KMS-11 (cell line): ENCODE measurements at regions not wholly inside any gene's neighbourhood (a gene's known extent, or its start where the extent isn't known, plus 50 kb on each side); places are given as distances from the start of the nearest gene placed in this dataset.
A peak's percentile ranks its signal among the peaks of the same experiment; 100 is the strongest.
"Not testable (repeated sequence)": the region's sequence is repeated elsewhere in the genome, so short reads cannot be mapped to it uniquely, and the experiment has no call there.

Experiments used
- H2AFZ ChIP-seq: fragments of 200-600 bp; sonication (generic); 2 replicates; pipeline ENCODE4 v1.6.1; 2016; ENCODE audit warnings: antibody characterized with exemption, mixed run types, low read depth
- H3K27ac ChIP-seq: fragments of 200-600 bp; sonication (generic); 2 replicates; pipeline ENCODE4 v1.6.1; 2016; ENCODE audit warnings: mild to moderate bottlenecking, mixed run types
- H3K27me3 ChIP-seq: fragments of 200-600 bp; sonication (generic); 2 replicates; pipeline ENCODE4 v1.6.1; 2017; ENCODE audit warnings: mild to moderate bottlenecking, low read depth, mixed run types, moderate library complexity; ENCODE audit not compliant: insufficient read depth
- H3K36me3 ChIP-seq: fragments of 200-600 bp; sonication (generic); 2 replicates; pipeline ENCODE4 v1.6.1; 2017; ENCODE audit warnings: mild to moderate bottlenecking, mixed run types; ENCODE audit not compliant: insufficient read depth
- H3K4me1 ChIP-seq: fragments of 200-600 bp; sonication (generic); 2 replicates; pipeline ENCODE4 v1.6.1; 2016; ENCODE audit warnings: mild to moderate bottlenecking, low read depth, mixed run types; ENCODE audit not compliant: poor library complexity, severe bottlenecking
- H3K4me2 ChIP-seq: fragments of 200-600 bp; sonication (generic); 2 replicates; pipeline ENCODE4 v1.7.0; 2016; ENCODE audit warnings: mild to moderate bottlenecking, mixed run types
- H3K4me3 ChIP-seq: fragments of 200-600 bp; sonication (generic); IDR thresholded peaks from 2 replicates; pipeline ENCODE4 v1.6.1; 2017; ENCODE audit warnings: low read depth, low read length, mixed read lengths; ENCODE audit not compliant: insufficient read depth
- H3K79me2 ChIP-seq: fragments of 200-600 bp; sonication (generic); 2 replicates; pipeline ENCODE4 v1.6.1; 2016; ENCODE audit warnings: low read depth, mixed run types; ENCODE audit not compliant: insufficient read depth
- H3K9ac ChIP-seq: fragments of 200-600 bp; sonication (generic); 2 replicates; pipeline ENCODE4 v1.6.1; 2016; ENCODE audit warnings: mild to moderate bottlenecking, mixed run types
- H4K20me1 ChIP-seq: fragments of 200-600 bp; sonication (generic); 2 replicates; pipeline ENCODE4 v1.6.1; 2016; ENCODE audit warnings: mild to moderate bottlenecking, mixed run types; ENCODE audit not compliant: insufficient read depth
- TF ChIP-seq, protein P1 (sequence below): fragments of 200-600 bp; sonication (generic); conservative IDR thresholded peaks from 2 replicates; pipeline ENCODE4 v1.6.1; 2017; ENCODE audit warnings: low read depth, mild to moderate bottlenecking, antibody characterized with exemption, low read length, moderate library complexity, mixed read lengths

DNA sequence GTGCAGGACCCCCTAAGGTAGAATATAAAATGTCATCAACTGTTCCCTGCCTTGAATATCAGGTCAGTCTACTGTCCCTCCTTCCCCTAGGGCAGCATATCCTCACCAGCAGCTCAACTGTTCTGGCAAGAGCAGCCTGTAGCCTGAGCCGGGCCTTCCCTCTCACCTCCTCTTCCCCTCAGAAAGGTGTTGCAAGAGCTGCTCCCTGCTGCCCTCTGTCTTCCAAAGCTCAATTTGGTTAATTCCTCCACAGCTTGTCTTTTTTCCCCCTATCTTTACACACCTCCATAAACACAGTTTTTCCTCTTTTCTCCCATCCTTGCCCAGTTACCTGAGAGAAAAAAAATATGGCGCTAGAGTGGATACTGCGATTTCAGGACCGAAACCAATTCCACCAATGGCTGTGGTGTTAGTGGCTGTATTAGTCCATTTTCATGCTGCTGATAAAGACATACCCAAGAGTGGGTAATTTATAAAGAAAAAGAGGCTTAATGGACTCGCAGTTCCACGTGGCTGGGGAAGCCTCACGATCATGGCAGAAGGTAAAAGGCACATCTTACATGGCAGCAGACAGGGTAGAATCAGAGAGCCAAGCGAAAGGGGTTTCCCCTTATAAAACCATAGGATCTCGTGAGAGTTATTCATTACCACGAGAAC lies 184.7 kb downstream of the MREG start:
- Histone ChIP-seq H3K4me3 (no peak overlapping the region), H4K20me1 (no peaks in the 10 kb centered on the region), H3K4me2 (no peak overlapping the region), H3K27ac (no peak overlapping the region), H3K9ac (no peak overlapping the region), H3K27me3 (no peaks in the 10 kb centered on the region), H3K79me2 (no peaks in the 10 kb centered on the region), H2AFZ (peak overlapping the region; percentile 4; the same call in 1 of the 2 replicates), H3K36me3 (no peaks in the 10 kb centered on the region; the same call in 1 of the 2 replicates), H3K4me1 (peaks cover 53% of the 10 kb centered on the region)
- TF ChIP-seq, protein P1, sequence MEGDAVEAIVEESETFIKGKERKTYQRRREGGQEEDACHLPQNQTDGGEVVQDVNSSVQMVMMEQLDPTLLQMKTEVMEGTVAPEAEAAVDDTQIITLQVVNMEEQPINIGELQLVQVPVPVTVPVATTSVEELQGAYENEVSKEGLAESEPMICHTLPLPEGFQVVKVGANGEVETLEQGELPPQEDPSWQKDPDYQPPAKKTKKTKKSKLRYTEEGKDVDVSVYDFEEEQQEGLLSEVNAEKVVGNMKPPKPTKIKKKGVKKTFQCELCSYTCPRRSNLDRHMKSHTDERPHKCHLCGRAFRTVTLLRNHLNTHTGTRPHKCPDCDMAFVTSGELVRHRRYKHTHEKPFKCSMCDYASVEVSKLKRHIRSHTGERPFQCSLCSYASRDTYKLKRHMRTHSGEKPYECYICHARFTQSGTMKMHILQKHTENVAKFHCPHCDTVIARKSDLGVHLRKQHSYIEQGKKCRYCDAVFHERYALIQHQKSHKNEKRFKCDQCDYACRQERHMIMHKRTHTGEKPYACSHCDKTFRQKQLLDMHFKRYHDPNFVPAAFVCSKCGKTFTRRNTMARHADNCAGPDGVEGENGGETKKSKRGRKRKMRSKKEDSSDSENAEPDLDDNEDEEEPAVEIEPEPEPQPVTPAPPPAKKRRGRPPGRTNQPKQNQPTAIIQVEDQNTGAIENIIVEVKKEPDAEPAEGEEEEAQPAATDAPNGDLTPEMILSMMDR: peak; percentile 76

DNA sequence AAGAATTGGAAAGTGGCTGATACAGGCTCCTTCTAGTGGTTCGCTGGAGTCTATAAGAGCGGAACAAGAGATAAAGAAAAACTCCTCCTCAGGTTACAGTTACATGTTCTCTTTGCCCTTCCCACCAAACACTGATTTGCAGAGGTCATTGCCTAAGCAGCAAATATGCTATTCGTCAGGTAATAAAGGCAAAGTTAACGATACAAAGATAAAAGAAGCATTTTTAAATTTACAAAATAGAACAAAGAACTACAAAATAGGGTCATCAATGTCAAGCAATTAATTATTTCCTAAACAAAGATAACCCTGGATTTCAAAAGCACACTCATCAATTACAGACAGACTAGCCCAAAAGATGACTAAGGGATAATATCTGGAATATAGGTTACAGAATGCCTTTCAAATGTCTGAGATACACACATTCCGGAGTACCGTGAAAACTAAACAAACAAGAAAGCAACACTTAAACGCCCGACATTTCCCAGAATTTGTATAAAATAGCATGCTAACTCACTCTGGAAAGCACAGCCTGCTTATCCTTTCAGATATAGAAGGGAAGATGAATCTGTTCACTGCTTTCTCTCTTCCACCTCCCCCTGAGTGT lies 186.4 kb downstream of the MREG start:
- Histone ChIP-seq H3K27me3 (no peaks in the 10 kb centered on the region), H2AFZ (no peak overlapping the region), H3K27ac (no peak overlapping the region), H4K20me1 (no peaks in the 10 kb centered on the region), H3K36me3 (no peaks in the 10 kb centered on the region; the same call in 1 of the 2 replicates), H3K4me1 (peaks cover 38% of the 10 kb centered on the region), H3K4me2 (no peak overlapping the region), H3K4me3 (no peak overlapping the region), H3K9ac (no peak overlapping the region), H3K79me2 (no peaks in the 10 kb centered on the region)
- TF ChIP-seq, protein P1: no peak

DNA sequence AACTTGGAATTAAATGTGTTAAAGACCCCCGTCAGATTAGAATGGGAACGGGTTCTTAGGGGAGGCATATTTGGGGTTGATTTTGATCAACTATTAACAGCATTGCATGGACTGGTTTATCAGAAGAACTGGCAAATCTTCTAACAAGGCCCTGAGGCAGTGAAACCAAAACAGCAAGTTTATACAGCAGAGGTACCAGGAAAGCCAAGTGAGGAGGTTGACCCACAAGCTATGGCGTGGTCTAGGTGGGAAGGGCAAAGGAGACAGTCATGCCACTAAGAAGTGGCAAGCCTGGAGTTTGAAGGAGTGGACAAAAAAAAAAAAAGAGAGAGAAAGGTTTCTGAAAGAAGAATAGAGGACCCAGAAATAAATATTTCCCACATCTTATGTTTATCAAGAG lies 187.0 kb downstream of the MREG start:
- H3K4me2 ChIP-seq: no peak overlapping the region
- no peak overlapping the region for H2AFZ ChIP-seq
- H3K4me1 ChIP-seq: peaks cover 32% of the 10 kb centered on the region
- no peak overlapping the region for H3K9ac ChIP-seq
- no peaks in the 10 kb centered on the region; the same call in 1 of the 2 replicates for H3K36me3 ChIP-seq
- no peak overlapping the region for H3K4me3 ChIP-seq
- H4K20me1 ChIP-seq: no peaks in the 10 kb centered on the region
- H3K27me3 ChIP-seq: no peaks in the 10 kb centered on the region
- no peak overlapping the region for H3K27ac ChIP-seq
- TF ChIP-seq, protein P1: no peak
- no peaks in the 10 kb centered on the region for H3K79me2 ChIP-seq

DNA sequence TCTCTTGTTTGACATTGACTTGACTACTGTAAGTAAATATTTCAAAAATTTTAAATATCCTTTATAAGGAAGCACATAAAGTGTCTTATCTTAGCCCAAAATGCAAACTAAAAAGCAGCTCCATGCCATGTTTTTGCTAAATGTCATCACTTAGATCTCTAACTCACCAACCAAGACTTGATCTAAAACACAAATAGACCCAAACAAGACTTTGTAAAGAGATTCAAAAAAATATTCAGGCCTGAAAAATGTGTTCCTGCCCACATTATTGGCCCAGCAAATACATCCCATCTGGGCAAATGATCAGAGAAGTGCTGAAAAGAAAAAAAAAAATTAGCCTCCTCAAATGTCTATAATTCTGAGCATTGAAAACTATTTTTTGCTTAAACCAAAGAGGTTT lies 187.6 kb downstream of the MREG start:
- no peak overlapping the region for H3K4me2 ChIP-seq
- H2AFZ ChIP-seq: no peak overlapping the region

DNA sequence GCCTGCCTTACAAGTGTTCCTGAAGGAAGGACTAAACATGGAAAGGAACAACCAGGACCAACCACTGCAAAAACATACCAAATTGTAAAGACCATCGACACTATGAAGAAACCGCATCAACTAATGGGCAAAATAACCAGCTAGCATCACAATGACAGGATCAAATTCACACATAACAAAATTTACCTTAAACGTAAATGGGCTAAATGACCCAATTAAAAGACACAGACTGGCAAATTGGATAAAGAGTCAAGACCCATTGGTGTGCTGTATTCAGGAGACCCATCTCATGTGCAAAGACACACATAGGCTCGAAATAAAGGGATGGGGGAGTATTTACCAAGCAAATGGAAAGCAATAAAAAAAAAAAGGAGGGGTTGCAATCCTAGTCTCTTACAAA lies 192.1 kb downstream of the MREG start:
- H3K36me3 ChIP-seq, H3K9ac ChIP-seq, H4K20me1 ChIP-seq, H3K27me3 ChIP-seq, H3K4me2 ChIP-seq, H3K27ac ChIP-seq, H2AFZ ChIP-seq, H3K4me1 ChIP-seq, H3K79me2 ChIP-seq, H3K4me3 ChIP-seq: not testable (repeated sequence)

More for the DNA sequence above, 187.6 kb downstream of the MREG start:
- TF ChIP-seq, protein P1: no peak
- H3K4me1 ChIP-seq: peaks cover 25% of the 10 kb centered on the region
- H3K9ac ChIP-seq: no peak overlapping the region
- no peaks in the 10 kb centered on the region; the same call in 1 of the 2 replicates for H3K36me3 ChIP-seq
- H3K27me3 ChIP-seq: no peaks in the 10 kb centered on the region
- no peaks in the 10 kb centered on the region for H3K79me2 ChIP-seq
- H3K27ac ChIP-seq: no peak overlapping the region
- H4K20me1 ChIP-seq: no peaks in the 10 kb centered on the region
- no peak overlapping the region for H3K4me3 ChIP-seq

DNA sequence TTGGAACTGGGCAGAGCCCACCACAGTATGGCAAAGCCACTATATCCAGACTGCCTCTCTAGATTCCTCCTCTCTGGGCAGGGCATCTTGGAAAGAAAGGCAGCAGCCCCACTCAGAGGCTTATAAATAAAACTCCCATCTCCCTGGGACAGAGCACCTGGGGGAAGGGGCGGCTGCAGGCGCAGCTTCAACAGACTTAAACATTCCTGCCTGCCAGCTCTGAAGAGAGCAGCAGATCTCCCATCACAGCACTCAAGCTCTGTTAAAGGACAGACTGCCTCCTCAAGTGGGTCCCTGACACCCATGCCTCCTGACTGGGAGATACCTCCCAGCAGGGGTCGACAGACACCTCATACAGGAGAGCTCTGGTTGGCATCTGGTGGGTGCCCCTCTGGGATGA lies 193.6 kb downstream of the MREG start:
- H2AFZ ChIP-seq, H3K4me2 ChIP-seq, H3K9ac ChIP-seq, H3K27me3 ChIP-seq, H3K4me1 ChIP-seq, H4K20me1 ChIP-seq, H3K36me3 ChIP-seq, H3K79me2 ChIP-seq, H3K27ac ChIP-seq, H3K4me3 ChIP-seq: not testable (repeated sequence)
